ENCODE measurements at regions not wholly inside any gene's neighbourhood (a gene's known extent, or its start where the extent isn't known, plus 50 kb on each side); places are given as distances from the start of the nearest gene placed in this dataset.
A peak's percentile ranks its signal among the peaks of the same experiment; 100 is the strongest.
"Not testable (repeated sequence)": the region's sequence is repeated elsewhere in the genome, so short reads cannot be mapped to it uniquely, and the experiment has no call there.

- DNase-seq: no peak
Observed at GRCh38 chr11:37972691-37973090, 1374.7 kb upstream of the RAG2 start.

GRCh38 chr11:37969336-37969735 lies 1371.3 kb upstream of the RAG2 start:
- not testable (repeated sequence) for DNase-seq

- no peak for DNase-seq
Observed at GRCh38 chr11:37968148-37968547, 1370.1 kb upstream of the RAG2 start.

DNA sequence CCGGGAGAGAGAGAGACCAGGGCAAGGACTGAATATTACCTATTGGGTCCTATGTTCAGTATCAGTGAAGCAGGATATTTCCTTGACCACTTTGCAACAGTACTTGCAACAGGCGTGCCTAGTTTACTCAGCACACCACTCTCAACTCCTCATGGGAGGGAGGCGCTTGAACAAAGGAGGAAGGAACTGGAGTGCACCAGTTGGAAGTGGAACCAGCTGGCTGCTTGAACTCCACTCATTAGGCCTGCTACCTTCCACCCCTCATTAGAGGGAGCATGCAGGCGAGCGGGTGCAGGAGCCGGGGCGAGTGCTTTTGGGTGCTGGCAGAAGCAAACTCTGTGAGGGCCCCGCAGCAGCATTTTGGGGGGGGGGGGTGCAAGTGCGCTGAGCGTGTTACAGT lies 1369.6 kb upstream of the RAG2 start:
- DNase-seq: no peak

GRCh38 chr11:37963440-37963839 lies 1365.4 kb upstream of the RAG2 start:
- no peak for DNase-seq

DNA sequence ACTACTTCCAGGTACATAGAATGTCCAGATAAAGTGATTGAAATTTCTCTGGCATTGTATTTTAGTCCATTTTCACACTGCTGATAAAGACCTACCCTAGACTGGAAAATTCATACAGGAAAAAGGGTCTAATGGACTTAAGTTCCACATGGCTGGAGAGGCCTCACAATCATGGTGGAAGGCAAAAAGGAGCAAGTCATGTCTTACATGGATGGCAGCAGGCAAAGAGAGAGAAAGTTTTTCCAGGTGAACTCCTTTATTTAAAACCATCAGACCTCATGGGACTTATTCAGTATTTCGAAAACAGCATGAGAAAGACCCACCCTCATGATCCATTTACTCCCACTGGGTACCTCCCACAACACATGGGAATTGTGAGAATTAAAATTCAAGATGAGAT lies 1359.7 kb upstream of the RAG2 start:
- no peak for DNase-seq

- no peak for DNase-seq
Observed at GRCh38 chr11:37951996-37952395, 1354.0 kb upstream of the RAG2 start.

- DNase-seq: peak; percentile 54
Observed at GRCh38 chr11:37948258-37948657, 1350.2 kb upstream of the RAG2 start.

DNA sequence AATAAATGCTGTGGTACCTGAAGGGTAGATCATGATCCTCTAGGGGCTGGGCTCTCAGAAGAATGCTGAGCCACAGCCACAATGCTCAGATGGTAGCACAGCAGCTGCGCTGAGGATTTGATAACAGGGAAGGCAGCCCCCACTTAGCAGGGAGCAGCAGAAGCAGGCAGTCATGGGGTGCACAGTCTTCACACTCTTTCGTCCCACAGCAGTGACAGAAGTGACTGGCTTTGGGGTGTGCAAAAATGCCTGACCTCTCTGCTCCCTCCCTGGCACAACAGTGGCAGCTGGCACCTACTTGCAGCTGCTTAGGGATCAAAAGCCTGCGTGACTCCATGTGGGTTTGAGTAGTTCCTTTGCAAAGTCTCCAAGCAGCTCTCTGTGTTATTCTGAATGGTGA lies 1349.8 kb upstream of the RAG2 start:
- no peak for DNase-seq

- DNase-seq: peak; percentile 82
Observed at GRCh38 chr11:37946155-37946766, 1348.2 kb upstream of the RAG2 start.

- DNase-seq: no peak
Observed at GRCh38 chr11:37942081-37942480, 1344.0 kb upstream of the RAG2 start.

DNA sequence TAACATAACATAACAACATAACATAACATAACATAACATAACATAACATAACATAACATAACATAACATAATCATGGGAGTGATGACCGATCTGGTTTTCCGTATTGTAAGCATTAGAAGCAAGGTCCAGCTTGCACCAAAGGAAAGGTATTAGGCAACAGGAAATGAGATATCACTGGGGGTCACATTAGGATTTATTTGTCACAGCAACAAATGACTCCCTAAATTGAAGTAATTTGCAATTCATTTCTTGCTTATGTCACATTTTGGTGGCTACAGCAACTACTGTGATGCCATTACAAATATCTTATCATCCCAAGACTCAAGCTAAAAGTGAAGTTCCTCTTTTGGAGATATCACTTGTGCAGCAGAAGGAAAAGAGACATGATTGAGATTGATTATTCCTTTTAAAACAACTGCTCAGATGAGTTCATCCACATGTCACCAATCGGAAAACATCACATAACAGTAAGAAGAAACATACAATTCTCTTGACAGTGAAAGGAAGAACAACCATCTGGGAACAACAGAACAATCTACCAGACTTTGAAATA lies 1331.1 kb upstream of the RAG2 start:
- DNase-seq: peak; percentile 92

DNA sequence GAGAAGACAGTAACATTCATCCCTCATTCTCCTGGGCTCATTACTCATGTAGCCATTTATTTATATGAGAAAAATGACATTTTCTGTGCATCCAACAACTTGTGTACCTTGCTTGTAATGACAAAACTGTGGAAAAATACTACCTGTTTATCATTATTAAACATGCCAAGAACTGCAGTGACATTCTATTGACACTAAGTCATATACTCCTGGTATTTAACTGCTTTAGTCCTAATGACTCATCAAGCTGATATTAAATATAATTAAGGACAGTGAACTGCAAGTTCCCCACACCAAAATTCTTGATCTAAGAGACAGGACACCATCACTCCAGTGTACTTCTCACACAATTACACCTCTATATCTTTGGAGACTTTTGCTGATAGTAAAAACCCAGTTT lies 1328.7 kb upstream of the RAG2 start:
- no peak for DNase-seq

DNA sequence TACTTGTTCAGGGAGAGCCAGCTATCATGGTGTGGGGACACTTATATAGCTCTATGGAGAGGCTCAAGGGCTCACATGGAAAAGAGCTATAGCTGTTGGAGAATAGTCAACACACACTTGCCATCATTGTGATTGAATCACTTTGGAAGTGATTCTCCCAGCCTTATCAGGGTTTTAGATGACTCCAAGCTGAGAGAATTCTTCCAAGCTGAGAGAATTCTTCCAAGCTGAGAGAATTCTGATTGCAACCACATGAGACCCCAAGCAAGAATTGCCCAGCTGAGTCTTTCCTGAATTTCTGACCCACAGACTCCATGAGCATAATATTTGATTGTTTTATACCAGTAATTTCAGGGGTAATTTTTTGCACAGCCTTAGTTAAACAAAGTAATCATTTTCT lies 1318.3 kb upstream of the RAG2 start:
- DNase-seq: no peak

DNA sequence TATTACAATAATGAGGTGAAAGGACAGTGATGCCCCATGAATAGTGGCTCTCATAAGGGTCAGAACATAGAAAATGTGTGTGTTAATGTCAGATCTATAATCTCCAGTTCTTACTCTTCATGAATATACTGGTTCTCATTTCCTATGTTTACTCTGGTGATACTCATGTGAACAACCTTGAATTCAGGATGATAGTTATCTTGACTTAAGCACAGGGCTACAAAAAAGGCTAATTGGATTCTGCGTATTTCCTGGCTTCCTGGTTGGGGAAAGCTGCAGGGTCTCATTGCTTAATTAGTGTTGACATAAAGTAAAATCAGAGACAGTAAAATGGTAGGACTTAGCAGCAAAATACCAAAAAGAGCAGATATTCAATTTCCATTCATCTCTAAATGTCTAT lies 1316.8 kb upstream of the RAG2 start:
- DNase-seq: no peak

- no peak for DNase-seq
Observed at GRCh38 chr11:37908219-37908548, 1310.1 kb upstream of the RAG2 start.

- DNase-seq: no peak
Observed at GRCh38 chr11:37907436-37908218, 1309.6 kb upstream of the RAG2 start.

GRCh38 chr11:37905707-37906417 lies 1307.8 kb upstream of the RAG2 start:
- DNase-seq: no peak

GRCh38 chr11:37896016-37896415 lies 1298.0 kb upstream of the RAG2 start:
- peak; percentile 77 for DNase-seq

DNA sequence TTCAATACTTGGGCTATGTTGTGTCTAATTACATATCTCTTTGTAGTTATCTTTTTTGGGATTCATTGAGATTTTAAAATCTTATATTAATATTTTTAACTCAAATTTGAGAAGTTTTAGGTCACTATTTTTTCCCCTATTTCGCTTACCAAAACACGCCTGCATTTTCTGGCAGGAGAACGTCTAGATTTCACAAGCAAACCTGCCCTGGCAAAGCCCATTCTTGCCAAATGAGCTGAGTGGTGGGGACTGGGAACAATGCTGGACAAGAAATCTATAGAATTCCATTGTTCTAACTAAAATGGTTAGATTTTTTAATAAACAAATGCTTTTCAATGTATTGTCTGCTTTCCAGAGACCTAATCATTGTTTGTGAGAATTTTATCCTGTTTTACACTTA lies 1283.7 kb upstream of the RAG2 start:
- DNase-seq: no peak

DNA sequence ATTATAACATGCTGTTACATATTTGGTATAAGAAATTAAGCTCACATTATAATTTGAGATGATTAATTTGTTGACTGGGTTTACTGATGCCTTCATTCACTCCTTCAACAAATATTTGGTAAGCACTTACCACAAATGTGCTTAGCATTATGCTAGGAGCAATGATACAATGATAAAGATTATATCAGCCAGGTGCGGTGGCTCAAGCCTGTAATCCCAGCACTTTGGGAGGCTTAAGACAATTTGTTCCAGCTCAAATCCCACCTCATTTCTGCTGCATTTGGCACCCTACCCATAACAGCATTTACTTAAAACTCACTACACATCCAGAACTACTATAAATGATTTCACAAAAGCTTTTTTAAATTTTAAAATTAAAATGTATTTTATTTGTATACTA lies 1263.6 kb upstream of the RAG2 start:
- no peak for DNase-seq

DNA sequence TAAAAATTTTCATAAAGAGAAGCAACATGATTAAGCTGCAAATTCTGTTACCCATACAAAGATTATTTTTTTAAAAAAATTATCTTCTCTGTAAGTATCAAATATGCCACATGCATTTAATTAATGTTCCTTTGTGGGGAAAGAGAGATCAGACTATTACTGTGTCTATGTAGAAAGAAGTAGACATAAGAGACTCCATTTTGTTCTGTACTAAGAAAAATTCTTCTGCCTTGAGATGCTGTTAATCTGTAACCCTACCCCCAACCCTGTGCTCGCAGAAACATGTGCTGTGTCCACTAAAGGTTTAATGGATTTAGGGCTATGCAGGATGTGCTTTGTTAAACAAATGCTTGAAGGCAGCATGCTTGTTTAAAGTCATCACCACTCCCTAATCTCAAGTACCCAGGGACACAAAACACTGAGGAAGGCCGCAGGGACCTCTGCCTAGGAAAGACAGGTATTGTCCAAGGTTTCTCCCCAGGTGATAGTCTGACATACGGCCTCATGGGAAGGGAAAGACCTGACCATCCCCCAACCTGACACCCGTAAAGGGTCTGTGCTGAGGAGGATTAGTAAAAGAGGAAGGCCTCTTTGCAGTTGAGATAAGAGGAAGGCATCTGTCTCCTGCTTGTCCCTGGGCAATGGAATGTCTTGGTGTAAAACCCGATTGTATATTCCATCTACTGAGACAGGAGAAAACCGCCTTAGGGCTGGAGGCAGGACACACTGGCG lies 1260.9 kb upstream of the RAG2 start:
- DNase-seq: peak; percentile 51

- DNase-seq: peak; percentile 14
Observed at GRCh38 chr11:37858398-37858797, 1260.4 kb upstream of the RAG2 start.
